HG03175 (cell line): ENCODE measurements at regions not wholly inside any gene's neighbourhood (a gene's known extent, or its start where the extent isn't known, plus 50 kb on each side); places are given as distances from the start of the nearest gene placed in this dataset.
"Not testable (repeated sequence)": the region's sequence is repeated elsewhere in the genome, so short reads cannot be mapped to it uniquely, and the experiment has no call there.

ENCODE experiments used
- ATAC-seq: cut with Tn5 transposase; IDR thresholded peaks from one replicate; pipeline ENCODE4 v1.9.1; 2021; ENCODE audit warnings: mild to moderate bottlenecking, moderate library complexity; ENCODE audit not compliant: unreplicated experiment

- no peak for ATAC-seq
Observed at GRCh38 chr6:16040628-16040974, 88.3 kb upstream of the MYLIP start.

- not testable (repeated sequence) for ATAC-seq
Observed at GRCh38 chr6:16039892-16040627, 88.8 kb upstream of the MYLIP start.

- no peak for ATAC-seq
Observed at GRCh38 chr6:16038938-16039337, 89.9 kb upstream of the MYLIP start.

- no peak for ATAC-seq
Observed at GRCh38 chr6:16035488-16036080, 93.3 kb upstream of the MYLIP start.

- no peak for ATAC-seq
Observed at GRCh38 chr6:16033214-16033613, 95.7 kb upstream of the MYLIP start.

- no peak for ATAC-seq
Observed at GRCh38 chr6:16031278-16031981, 97.5 kb upstream of the MYLIP start.

GRCh38 chr6:16028966-16029365 lies 99.9 kb upstream of the MYLIP start:
- ATAC-seq = no peak

- no peak for ATAC-seq
Observed at GRCh38 chr6:16020259-16020658, 108.6 kb upstream of the MYLIP start.

- no peak for ATAC-seq
Observed at GRCh38 chr6:16019462-16019861, 109.4 kb upstream of the MYLIP start.

- ATAC-seq = no peak
Observed at GRCh38 chr6:16018626-16019025, 110.3 kb upstream of the MYLIP start.

- not testable (repeated sequence) for ATAC-seq
Observed at GRCh38 chr6:16014325-16014724, 114.6 kb upstream of the MYLIP start.

GRCh38 chr6:16007146-16007545 lies 121.7 kb upstream of the MYLIP start:
- no peak for ATAC-seq

- ATAC-seq = no peak
Observed at GRCh38 chr6:16006681-16007080, 122.2 kb upstream of the MYLIP start.

- ATAC-seq = no peak
Observed at GRCh38 chr6:16004934-16005679, 123.8 kb upstream of the MYLIP start.

GRCh38 chr6:16003197-16003491 lies 125.7 kb upstream of the MYLIP start:
- no peak for ATAC-seq

- ATAC-seq = no peak
Observed at GRCh38 chr6:16002332-16003196, 126.3 kb upstream of the MYLIP start.

GRCh38 chr6:16001158-16001557 lies 127.7 kb upstream of the MYLIP start:
- ATAC-seq = no peak

GRCh38 chr6:15999201-15999600 lies 129.7 kb upstream of the MYLIP start:
- no peak for ATAC-seq

GRCh38 chr6:15997586-15998388 lies 131.1 kb upstream of the MYLIP start:
- ATAC-seq = no peak

- no peak for ATAC-seq
Observed at GRCh38 chr6:15996030-15996429, 132.9 kb upstream of the MYLIP start.
